A172 (cell line): ENCODE measurements at regions not wholly inside any gene's neighbourhood (a gene's known extent, or its start where the extent isn't known, plus 50 kb on each side); places are given as distances from the start of the nearest gene placed in this dataset.

Experiments
- DNase-seq: peaks from one replicate; pipeline ENCODE4 v3.0.0-alpha.2; 2015; ENCODE audit warnings: low spot score

DNA sequence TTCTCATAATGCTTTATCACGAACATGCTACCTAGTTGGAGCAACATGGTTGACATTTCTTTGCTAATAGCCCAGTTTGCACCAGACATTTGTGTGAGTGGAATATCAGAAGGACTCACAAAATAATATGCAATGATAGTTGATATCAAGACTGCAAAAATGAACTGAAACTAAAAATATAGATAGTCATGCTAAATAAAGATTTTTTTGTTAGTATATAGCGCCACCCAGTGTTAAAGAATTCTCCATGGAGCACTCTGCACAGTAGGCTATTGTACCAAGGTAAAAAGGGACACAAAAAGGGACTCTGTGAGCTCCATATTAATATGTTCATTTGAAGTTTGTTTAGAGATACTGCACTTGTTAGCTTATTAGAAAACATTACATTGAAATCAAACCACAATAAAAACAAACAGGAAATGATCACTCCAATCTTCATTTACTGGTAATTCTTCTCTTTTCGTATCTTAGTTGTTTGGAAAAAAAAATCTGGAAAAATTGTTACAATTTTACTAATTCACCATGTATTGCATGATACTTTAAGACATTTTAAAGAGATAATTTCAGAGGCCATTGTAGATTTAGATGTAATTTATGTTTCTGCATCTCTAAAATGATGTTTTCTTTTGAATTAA lies 1509.6 kb downstream of the ADGRL3 start:
- DNase-seq, result peak; percentile 28

DNA sequence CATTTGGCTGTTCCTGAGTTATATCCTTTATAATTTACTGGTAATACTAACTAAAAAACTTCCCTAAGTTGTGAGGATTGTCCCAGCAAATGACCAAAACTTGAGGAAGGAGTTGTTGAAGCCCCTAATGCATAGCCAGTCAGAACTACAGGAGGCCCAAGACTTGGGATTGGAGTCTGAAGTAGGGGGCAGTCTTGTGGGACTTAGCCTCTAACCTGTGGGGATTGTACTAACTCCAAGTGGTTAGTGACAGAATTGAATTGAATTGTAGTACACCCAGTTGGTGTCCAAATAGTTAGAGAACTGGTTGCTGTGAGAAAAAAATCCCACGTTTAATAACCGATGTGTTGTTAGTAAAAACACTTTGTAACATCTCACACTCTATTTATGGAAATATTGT lies 1506.3 kb downstream of the ADGRL3 start:
- no peak for DNase-seq

DNA sequence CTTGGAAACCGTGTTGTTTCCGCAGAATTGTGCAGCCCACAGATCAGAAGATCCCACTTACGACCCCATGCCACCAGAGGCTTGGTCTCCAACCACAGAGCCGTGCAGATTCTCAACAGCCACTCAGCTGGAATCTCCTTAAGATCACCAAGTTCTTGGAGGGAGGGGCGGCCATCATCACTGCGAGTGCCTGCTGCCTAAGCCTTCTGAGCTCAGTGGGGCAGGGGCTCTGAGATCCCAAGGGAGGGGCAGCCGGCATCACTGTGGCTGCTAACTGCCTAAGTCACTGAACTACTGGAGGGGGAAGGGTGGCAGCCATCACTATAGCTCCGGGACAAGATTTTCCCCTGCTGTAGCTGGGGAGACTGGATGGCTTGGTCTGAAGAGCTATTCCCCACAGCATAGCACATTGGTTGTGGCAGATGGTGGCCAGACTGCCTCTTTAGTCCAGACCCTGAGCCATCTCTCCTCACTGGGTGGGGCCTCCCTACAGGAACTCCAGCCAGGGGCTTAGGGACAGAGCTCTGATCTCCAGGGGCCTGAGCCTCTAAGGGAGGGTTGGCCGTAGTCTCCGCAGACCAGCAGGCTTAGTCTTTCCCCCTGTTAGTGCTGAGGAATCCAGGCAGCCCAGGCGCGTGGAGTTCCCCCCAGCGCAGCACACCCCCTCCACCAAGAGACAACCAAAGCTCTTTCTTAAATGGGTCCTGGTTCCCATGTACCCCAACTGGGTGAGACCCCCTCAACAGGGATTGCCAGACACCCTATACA lies 1483.9 kb downstream of the ADGRL3 start:
- no peak for DNase-seq

DNA sequence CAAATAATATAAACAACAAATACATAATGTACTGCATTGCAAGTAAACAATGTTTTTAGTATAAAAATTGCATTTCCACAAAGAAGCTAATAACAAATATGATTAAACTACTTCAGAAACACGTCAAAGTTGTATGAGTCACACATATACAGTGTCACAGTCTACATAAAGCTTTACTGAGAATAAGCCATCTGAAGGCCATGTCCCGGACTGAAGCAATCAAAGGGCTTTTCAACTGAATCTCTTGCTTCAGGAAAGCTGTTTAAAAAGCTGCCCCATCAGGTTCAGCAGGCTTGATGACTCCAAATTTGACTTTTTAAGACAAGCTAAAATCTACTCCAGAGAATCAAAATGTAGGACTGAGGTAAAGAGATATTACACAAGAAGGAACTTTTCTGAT lies 1476.8 kb downstream of the ADGRL3 start:
- no peak for DNase-seq

DNA sequence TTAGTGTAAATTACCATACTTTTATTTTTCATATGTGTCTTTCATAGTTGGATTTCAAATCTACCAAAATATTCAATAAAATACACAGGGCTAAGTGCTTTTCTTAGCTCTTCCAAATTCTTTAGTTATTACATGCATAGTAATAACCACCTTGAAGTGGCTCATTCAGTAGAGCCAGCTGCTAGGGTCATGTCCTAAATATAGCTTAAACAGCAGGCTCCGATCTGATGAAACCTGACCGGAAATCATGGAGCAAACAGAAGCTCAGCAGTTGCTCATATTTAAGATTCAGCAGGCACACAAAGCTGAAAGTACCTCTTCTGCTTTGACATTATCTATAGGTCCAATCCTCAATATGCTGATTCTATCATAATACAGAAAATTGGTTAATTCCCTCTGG lies 1470.4 kb downstream of the ADGRL3 start:
- peak; percentile 19 for DNase-seq

DNA sequence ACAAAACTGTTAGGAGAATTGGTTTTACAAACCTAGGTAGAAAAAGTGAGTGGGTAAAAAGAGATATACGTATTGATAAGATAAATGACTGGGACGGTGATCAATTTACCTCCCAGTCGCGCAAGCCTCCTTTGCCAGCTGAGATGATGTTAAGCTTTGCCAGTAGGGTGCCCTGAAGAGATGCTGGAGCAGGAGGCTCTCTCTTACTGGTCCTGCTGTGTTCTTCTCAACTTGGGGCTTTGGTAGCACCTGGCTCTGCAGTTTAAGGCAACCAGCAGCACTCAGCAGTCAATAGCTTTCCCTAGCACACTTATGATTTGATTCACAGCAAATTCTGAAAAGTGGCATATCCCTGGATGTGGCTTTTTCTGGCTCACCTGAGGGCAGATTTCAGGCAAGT lies 1461.7 kb downstream of the ADGRL3 start:
- no peak for DNase-seq

DNA sequence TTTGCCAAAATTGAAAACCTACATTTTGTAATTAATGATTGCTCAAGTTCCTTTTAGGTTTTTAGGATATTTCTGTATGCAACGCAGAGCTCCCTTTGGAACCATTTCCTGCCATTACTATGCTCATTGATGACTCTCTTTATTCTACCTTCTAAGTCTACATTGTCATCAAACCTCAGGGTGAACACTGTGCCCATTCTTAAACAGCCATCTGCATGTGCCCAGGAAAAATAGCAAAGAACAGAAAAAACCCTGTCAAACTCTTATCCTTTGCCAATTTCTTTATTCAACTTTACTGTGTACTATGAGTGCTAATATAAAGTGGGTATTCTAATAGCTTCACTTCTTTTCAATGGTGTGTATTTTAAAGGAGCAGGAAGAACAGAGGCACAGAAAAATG lies 1455.9 kb downstream of the ADGRL3 start:
- no peak for DNase-seq

DNA sequence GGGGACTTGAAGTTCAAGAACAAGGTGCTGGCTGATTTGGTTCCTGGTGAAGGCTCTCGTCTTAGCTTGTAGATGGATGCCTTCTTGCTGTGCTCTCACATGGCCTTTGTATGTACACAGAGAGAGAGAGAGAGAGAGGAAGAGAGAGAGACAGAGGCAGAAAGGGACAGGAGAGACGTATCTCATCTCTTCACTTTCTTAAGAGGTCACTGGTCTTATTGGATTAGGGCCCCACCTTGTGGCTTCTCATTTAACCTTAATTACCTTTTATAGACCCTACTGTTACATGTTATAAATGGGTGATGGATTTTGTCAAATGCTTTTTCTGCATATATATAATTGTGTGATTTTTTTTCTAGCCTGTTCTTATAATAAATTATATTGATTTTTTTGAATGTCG lies 1444.2 kb downstream of the ADGRL3 start:
- DNase-seq, result peak; percentile 46

DNA sequence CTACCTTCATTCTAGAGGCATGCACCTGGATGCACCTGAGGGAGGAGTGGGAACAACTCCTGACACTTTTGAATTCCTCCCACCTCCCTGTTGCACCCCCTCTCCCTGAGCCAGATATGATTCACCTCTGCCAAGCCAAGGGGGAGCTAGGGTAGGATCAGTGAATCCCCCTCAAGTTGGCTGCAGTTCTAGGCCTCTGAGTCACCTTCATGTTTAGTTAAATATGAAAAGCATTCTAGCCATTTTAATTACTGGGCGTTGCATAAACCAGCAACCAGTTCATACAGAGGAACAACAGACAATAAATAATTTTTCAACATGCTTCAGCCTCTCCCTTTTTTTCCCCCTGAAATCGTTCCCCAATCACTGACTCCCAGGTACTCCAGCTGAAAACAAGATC lies 1440.2 kb downstream of the ADGRL3 start:
- peak; percentile 17 for DNase-seq

DNA sequence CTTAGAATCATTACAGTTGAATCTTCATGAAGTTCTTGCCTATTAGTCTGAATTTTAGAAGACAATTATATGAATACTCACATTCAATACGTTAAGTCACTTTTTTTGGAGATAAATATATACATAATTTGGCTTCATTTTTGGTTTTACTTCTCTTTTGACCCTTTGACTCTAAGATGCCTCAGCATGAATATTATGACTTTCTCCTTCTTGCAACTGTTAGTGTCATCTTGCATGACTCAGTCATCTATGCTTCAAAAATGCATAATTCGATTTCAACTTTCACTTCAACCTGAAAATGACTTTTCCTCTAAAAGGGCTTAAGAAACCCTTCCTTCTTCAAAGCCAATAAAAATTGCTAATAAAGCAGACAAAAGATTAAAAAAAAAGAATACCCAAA lies 1427.5 kb downstream of the ADGRL3 start:
- DNase-seq, result no peak

DNA sequence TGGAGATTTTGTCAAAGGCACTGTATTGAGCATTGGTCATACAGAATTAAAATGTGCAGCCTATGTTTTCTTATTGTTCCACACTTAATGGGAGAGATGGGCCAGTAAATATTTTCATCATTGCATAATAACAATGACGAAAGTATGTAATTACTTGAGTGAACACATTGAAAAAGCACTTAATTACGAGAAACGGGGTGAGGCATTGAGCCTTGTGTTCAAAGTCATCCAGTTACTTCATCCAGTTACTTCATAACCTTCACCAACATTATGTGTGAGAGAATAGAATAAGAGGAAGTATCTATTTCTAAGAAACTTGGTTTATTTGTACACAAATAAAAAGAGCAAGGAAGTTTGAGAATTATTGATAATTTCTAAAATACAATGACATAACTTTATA lies 1427.0 kb downstream of the ADGRL3 start:
- no peak for DNase-seq

DNA sequence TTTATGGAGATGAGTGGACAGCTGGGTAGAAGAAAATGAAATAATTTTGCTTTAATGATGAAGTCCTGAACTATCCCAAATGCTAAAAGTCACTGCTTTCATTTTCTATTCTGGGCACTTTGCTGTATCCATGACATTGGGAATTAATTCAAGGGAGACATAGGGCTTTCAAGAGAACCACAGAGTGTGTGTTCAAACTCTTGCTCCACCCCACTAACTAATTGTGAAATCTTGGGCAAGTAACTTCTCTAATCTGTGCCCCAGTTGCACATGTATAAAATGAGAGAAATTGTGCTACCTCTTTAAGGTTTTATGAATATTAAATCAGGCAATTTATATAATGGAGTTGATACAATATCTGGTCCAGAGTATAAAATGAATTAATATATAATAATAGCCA lies 1422.0 kb downstream of the ADGRL3 start:
- DNase-seq, result no peak

DNA sequence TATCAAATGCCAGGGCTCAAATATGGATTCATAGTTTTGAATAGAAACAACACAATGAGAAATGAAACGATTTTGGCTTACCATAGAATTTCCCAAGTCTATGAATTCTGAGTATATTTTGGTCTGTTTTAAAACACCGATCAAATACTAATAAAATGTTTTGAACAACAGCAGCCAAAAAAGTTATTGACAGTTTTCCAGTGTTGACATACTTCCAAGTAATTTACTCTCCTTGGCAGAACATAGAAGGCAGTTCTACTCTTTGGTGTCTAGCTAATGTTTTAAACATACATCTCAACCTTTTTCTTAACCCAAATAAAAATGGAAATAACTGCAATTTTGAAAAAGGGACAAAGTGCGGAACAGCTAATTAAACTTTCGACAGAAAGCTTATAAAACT lies 1419.8 kb downstream of the ADGRL3 start:
- DNase-seq, result no peak

DNA sequence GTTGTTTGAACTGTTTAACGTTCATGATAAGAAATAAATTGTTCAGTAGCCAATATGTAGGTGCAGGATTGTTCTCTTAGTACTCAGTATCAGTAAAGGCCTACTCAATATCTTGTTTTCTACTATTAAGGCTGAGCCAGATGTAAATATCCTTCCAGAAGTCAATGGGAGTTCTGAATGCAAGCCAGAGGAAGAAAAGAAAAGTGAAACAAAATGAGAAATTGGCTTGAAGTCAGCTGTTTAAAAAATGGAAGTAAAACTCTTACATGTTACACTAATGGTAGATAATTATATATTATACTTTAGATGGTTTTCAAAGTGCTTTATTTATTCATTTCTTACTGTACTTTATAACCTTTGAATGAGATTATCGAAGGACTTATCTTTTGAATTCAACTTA lies 1417.9 kb downstream of the ADGRL3 start:
- DNase-seq, result no peak

DNA sequence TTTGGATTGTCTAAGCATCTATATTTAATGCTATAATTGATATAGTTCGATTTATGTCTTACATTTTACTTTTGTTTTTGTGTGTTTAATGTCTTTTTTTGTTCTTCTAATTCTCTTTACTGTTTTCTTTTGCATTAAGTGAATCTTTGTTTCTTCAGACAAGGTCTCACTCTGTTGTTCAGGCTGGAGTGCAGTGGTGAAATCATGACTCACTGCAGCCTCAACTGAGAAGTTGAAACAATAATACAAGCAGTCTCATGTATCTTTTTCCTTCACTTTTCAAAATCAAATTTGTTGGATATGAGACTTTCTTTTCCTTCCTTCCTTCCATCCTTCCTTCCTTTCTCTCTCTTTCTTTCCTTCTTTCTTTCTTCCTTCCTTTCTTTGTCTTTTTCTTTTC lies 1401.6 kb downstream of the ADGRL3 start:
- peak; percentile 6 for DNase-seq

DNA sequence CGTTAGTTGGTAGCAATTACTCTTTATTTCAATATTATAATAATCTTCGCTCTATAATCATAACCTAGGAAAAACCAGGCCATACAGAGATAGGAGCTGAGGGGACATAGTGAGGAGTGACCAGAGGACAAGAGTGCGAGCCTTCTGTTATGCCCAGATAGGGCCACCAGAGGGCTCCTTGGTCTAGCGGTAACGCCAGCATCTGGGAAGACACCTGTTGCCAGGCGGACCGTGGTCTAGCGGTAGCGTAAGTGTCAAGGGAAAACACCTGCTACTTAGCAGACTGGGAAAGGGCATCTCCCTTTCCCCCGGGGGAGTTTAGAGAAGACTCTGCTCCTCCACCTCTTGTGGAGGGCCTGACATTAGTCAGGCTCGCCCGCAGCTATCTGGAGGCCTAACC lies 1395.1 kb downstream of the ADGRL3 start:
- peak; percentile 16 for DNase-seq

DNA sequence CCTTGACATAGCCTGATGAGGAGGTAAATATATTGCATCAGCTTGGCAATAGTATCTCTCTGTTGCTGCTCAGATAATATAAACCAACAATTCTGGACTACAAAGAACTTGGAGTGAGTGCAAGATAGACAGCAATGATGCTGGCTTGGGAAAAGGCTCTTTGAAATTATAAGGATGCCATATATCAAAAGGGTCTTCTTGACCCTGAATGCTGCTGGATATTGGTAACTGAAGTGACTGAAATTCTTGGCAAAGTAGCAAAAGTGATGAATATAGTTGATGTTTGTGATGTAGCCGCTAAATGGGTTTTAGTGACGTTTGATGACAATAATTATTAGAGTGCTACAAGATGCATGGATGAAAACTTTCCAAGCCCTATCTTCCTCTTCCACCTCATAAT lies 1391.6 kb downstream of the ADGRL3 start:
- DNase-seq, result no peak

DNA sequence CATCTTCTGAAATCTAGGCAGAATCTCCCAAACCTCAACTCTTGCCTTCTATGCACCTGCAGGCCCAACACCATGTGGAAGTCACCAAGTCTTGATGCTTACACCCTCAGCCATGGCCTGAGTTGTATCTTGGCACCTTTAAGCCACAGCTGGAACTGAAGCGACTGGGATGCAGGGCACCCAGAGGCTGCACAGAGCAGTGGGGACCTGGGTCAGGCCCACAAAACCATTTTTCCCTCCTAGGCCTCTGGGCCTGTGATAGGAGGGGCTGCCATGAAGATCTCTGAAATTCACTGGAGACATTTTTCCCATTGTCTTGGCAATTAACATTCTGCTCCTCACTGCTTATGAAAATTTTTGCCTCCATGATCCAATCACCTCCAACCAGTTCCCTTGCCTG lies 1388.5 kb downstream of the ADGRL3 start:
- DNase-seq, result no peak

DNA sequence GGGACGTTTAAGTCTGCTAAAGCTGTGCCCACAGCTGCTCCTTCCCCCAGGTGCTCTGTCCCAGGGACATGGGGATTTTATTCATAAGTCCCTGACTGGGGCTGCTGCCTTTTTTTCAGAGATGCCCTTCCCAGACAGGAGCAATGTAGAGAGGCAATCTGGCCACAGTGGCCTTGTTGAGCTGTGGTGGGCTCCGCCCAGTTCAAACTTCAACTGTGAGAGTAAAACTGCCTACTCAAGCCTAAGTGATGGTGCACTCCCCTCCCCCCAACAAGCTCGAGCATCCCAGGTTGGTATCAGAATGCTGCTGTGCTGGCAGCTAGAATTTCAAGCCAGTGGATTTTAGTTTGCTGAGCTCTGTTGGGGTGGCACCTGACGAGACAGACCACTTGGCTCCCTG lies 1371.4 kb downstream of the ADGRL3 start:
- DNase-seq, result no peak

DNA sequence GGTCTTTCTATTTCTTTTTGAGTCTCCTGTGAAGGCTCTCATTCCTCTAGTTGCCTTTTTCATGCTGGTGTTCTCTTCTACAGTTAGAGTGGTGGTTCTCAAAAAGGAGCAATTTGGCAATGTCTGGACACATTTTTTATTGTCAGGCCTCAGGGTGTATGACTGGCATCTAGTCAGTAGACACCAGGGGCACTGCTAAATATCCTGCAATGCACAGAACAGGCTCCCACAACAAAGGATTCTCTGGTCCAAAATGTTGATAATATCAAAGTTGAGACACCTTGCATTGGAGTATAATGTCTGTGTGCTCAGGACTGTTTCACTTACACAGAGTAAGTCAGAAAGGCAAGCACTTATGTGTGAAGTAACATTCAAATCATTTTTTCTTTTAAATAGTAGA lies 1360.7 kb downstream of the ADGRL3 start:
- DNase-seq, result no peak

DNA sequence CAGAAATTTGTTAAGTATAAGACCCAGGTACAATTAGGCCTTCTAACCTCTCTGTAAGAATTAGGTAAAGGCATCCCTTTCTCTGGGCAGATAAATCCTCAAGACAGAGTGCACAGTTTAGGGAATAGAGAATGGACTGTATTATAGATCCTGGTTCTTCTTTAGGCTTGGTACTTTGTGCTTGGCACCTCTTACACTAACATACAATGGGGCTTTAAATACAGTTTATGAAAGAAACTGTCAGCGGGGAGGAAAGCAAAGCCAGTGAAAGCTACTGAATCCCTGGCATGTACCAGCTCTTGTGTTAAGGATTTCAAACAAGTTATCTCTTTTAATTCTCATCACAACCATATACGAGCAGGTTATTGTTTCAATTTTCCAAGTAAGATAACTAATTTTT lies 1350.0 kb downstream of the ADGRL3 start:
- no peak for DNase-seq

DNA sequence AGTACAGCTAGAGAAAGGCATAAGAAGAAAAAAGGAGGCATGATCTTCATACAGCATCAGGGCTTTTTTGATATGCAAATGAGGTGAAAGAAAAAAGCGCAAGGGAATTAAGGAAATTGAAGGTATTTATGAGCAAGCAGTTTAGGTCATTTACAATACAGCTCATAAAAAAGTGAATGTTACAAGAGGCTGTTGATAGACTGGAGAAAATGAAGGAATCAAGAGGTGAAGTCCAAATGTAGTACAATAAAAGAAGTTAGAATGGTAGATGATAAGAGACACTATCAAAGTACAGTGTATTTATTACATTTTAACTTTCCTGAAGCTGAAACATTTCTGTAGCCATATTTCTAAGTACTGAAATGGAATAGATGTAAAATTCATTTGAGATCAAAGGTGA lies 1349.5 kb downstream of the ADGRL3 start:
- DNase-seq, result no peak

DNA sequence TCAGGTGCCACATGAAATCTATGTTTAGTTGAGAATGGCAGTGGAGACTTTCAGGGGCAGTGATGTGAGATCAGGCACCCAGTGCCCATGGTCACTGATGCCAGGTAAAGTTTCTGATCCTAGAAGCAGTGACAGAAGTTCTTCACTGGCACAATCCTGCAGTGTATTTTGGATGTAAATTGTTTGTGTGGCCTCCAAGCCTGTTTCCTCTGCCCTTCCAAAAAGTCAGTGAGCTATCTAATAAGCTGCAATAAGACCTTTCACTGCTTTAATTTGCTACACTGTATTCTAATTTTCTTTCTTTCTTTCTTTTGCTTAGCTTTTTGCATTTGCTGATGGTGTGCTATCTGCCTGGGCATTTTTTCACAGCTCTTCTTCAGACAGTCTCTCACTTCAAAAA lies 1348.6 kb downstream of the ADGRL3 start:
- DNase-seq, result no peak

DNA sequence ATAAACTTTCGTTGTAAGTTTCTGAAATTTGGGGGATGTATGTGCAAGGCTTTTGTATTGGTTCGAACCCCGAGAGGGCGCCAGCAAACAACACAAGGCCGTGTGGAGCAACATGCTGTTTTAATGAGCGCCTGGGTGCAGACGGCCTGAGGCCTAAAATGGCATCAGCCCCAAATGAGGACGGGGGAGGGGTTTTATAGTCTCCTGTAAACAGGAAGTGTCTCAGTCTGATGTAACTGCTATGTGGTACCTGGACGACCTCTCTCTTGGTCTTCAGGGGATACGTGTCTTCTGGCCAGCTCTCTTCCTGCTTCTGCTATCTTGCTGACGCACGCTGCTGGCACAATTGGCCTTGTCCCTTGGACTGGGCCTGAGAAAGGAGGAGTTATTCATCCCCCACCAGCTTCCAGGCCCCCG lies 1348.0 kb downstream of the ADGRL3 start:
- peak; percentile 27 for DNase-seq
